PC-3 (cell line): ENCODE measurements at regions not wholly inside any gene's neighbourhood (a gene's known extent, or its start where the extent isn't known, plus 50 kb on each side); places are given as distances from the start of the nearest gene placed in this dataset.

Experiments
- ATAC-seq: fragments of 200-7000 bp; cut with Tn5 transposase; 2 replicates; pipeline ENCODE4 v1.9.1; 2020; ENCODE audit warnings: mild to moderate bottlenecking, moderate library complexity
- BruUV-seq: library from RNA; stranded (reverse); fragments of 400-500 nt; replicated peaks from 2 replicates; lab custom pipeline; 2021; lab: Mats Ljungman, UMichigan
- CTCF ChIA-PET: fragments of 300-600 bp; sonication (Branson Sonifier 250); formaldehyde crosslinking; loops from one replicate; lab custom pipeline; 2022; ENCODE audit warnings: antibody characterized with exemption; lab: Charles Lee
- POLR2A ChIA-PET: fragments of 300-600 bp; sonication (Branson Sonifier 250); formaldehyde crosslinking; loops from one replicate; lab custom pipeline; 2022; ENCODE audit warnings: antibody characterized with exemption; ENCODE audit not compliant: unreplicated experiment; lab: Charles Lee
- DNase-seq: peaks from one replicate; pipeline ENCODE4 v3.0.0-alpha.2; 2015
- H2AFZ ChIP-seq: fragments of 300-600 bp; sonication (generic); 2 replicates; pipeline ENCODE4 v1.6.0; 2016; ENCODE audit warnings: antibody characterized with exemption, low read length
- H3F3A ChIP-seq: fragments of 300-600 bp; sonication (generic); one replicate; pipeline ENCODE4 v1.6.0; 2017; ENCODE audit warnings: antibody characterized with exemption, low read length, control low read depth, mild to moderate bottlenecking; ENCODE audit not compliant: unreplicated experiment
- H3K27ac ChIP-seq: fragments of 300-600 bp; sonication (generic); 2 replicates; pipeline ENCODE4 v1.5.1; 2016; ENCODE audit warnings: mild to moderate bottlenecking, low read length
- H3K27me3 ChIP-seq: fragments of 300-600 bp; sonication (generic); 2 replicates; pipeline ENCODE4 v1.6.1; 2016; ENCODE audit warnings: low read length, mixed read lengths
- H3K36me3 ChIP-seq: fragments of 300-600 bp; sonication (generic); 2 replicates; pipeline ENCODE4 v1.6.1; 2016; ENCODE audit warnings: low read depth, mixed run types, low read length, mixed read lengths
- H3K4me1 ChIP-seq: fragments of 300-600 bp; sonication (generic); 2 replicates; pipeline ENCODE4 v1.5.1; 2016; ENCODE audit warnings: low read length; ENCODE audit not compliant: insufficient read depth
- H3K4me2 ChIP-seq: fragments of 300-600 bp; sonication (generic); 2 replicates; pipeline ENCODE4 v1.6.0; 2016; ENCODE audit warnings: low read length
- H3K4me3 ChIP-seq: fragments of 300-600 bp; sonication (generic); 2 replicates; pipeline ENCODE4 v1.5.1; 2016; ENCODE audit warnings: mild to moderate bottlenecking, low read length, mixed read lengths
- H3K79me2 ChIP-seq: fragments of 300-600 bp; sonication (generic); 2 replicates; pipeline ENCODE4 v1.6.1; 2017; ENCODE audit warnings: low read length, mixed read lengths
- H3K9ac ChIP-seq: fragments of 300-600 bp; sonication (generic); 2 replicates; pipeline ENCODE4 v1.6.0; 2016; ENCODE audit warnings: mild to moderate bottlenecking, low read length
- H3K9me2 ChIP-seq: fragments of 300-600 bp; sonication (generic); replicated peaks from 2 replicates; pipeline ENCODE4 v1.6.1; 2016; ENCODE audit warnings: mixed run types, low read length, mixed read lengths
- H3K9me3 ChIP-seq: fragments of 300-600 bp; sonication (generic); 2 replicates; pipeline ENCODE4 v1.6.1; 2016; ENCODE audit warnings: low read length, mixed read lengths
- H4K20me1 ChIP-seq: fragments of 300-600 bp; sonication (generic); 2 replicates; pipeline ENCODE4 v1.6.1; 2016; ENCODE audit warnings: low read length, mixed read lengths
- EZH2 ChIP-seq: fragments of 300-600 bp; sonication (generic); IDR thresholded peaks from one replicate; pipeline ENCODE4 v1.6.1; 2017; ENCODE audit warnings: antibody characterized with exemption, mild to moderate bottlenecking, low read length; ENCODE audit not compliant: unreplicated experiment
- EZH2phosphoT487 ChIP-seq: fragments of 300-600 bp; sonication (generic); IDR thresholded peaks from 2 replicates; pipeline ENCODE4 v1.6.1; 2018; ENCODE audit warnings: mild to moderate bottlenecking, antibody characterized with exemption, low read length, borderline replicate concordance
- intact Hi-C: fragments of 100-400 bp; cut with micrococcal nuclease; formaldehyde crosslinking; loops from 2 replicates; pipeline ENCODE4 v1.9.0; 2023
- TF ChIP-seq, protein P1 (sequence below): fragments of 300-600 bp; sonication (generic); conservative IDR thresholded peaks from 2 replicates; pipeline ENCODE4 v1.5.1; 2017; ENCODE audit warnings: antibody characterized with exemption, low read depth, mild to moderate bottlenecking, low read length

DNA sequence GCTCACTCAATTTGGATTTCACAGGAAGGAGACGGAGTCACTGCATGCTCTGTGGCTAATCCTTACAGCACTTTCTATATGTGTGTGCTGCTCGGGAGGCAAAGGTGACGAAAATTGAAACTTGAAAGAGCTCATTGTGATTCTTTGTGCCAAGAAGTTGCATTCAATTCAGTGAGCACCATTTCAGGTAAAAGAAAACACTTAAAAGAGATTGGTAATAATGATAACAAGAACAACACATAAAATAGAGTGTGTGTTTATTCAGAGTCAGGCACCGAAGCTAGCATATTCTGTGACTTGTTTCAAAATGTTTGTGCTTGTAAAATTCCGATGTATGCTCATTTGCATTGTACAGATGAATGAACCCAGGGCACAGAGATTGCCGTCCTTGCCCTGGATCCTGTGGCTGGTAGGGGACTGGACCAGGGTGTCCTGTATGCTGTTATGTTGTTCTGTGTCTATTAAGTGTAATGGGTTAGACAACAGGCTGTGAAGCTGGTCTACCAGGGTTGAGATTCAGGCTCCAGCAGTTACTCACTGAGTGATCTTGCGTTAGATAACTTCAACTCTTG lies 193.3 kb upstream of the PROK2 start:
- Histone ChIP-seq H4K20me1 (no peaks in the 10 kb centered on the region), H3K9me2 (no peaks in the 10 kb centered on the region), H3K79me2 (no peaks in the 10 kb centered on the region), H3K9me3 (no peaks in the 10 kb centered on the region), H3K4me2 (no peak overlapping the region), H3K9ac (no peak overlapping the region), H2AFZ (no peak overlapping the region), H3K36me3 (no peaks in the 10 kb centered on the region), H3K27ac (no peak overlapping the region), H3K27me3 (peaks cover 42% of the 10 kb centered on the region), H3K4me3 (no peak overlapping the region), H3K4me1 (peaks cover 11% of the 10 kb centered on the region), H3F3A (no peaks in the 10 kb centered on the region)
- ATAC-seq (no peak), DNase-seq (no peak)
- intact Hi-C loops = no loop called here
- POLR2A ChIA-PET = no interaction called here
- no TSS peak for BruUV-seq
- CTCF ChIA-PET = no interaction called here
- TF ChIP-seq, protein P1, sequence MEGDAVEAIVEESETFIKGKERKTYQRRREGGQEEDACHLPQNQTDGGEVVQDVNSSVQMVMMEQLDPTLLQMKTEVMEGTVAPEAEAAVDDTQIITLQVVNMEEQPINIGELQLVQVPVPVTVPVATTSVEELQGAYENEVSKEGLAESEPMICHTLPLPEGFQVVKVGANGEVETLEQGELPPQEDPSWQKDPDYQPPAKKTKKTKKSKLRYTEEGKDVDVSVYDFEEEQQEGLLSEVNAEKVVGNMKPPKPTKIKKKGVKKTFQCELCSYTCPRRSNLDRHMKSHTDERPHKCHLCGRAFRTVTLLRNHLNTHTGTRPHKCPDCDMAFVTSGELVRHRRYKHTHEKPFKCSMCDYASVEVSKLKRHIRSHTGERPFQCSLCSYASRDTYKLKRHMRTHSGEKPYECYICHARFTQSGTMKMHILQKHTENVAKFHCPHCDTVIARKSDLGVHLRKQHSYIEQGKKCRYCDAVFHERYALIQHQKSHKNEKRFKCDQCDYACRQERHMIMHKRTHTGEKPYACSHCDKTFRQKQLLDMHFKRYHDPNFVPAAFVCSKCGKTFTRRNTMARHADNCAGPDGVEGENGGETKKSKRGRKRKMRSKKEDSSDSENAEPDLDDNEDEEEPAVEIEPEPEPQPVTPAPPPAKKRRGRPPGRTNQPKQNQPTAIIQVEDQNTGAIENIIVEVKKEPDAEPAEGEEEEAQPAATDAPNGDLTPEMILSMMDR = no peak
- TF ChIP-seq EZH2phosphoT487 (no peak), EZH2 (no peak)

- Histone ChIP-seq H3K27ac (no peak overlapping the region), H3K4me1 (peaks cover 5% of the 10 kb centered on the region; the same call in 1 of the 2 replicates), H2AFZ (no peak overlapping the region), H3K27me3 (peaks cover 50% of the 10 kb centered on the region), H3K4me3 (no peak overlapping the region), H3K4me2 (no peak overlapping the region), H3K79me2 (no peaks in the 10 kb centered on the region), H3K36me3 (no peaks in the 10 kb centered on the region), H3K9me3 (no peaks in the 10 kb centered on the region), H4K20me1 (no peaks in the 10 kb centered on the region), H3K9me2 (no peaks in the 10 kb centered on the region), H3F3A (no peaks in the 10 kb centered on the region), H3K9ac (no peak overlapping the region)
- ATAC-seq (no peak), DNase-seq (no peak)
- ChIA-PET POLR2A (no interaction called here), CTCF (no interaction called here)
- TF ChIP-seq, protein P1 = no peak
- TF ChIP-seq EZH2 (no peak), EZH2phosphoT487 (no peak)
- intact Hi-C loops = no loop called here
- BruUV-seq = no TSS peak
Measured at GRCh38 chr3:71977525-71977924, 192.6 kb upstream of the PROK2 start.

GRCh38 chr3:71975573-71975972 lies 190.6 kb upstream of the PROK2 start:
- intact Hi-C loops = no loop called here
- POLR2A ChIA-PET = no interaction called here
- CTCF ChIA-PET = no interaction called here

More at GRCh38 chr3:71975573-71975972, 190.6 kb upstream of the PROK2 start:
- Histone ChIP-seq H3K36me3 (no peaks in the 10 kb centered on the region), H2AFZ (no peak overlapping the region), H3K9me3 (no peaks in the 10 kb centered on the region), H3K27me3 (peaks cover 64% of the 10 kb centered on the region), H3K9ac (no peak overlapping the region), H3K9me2 (no peaks in the 10 kb centered on the region), H4K20me1 (no peaks in the 10 kb centered on the region), H3K27ac (no peak overlapping the region), H3K4me1 (peaks cover 3% of the 10 kb centered on the region; the same call in 1 of the 2 replicates), H3F3A (no peaks in the 10 kb centered on the region), H3K79me2 (no peaks in the 10 kb centered on the region), H3K4me2 (no peak overlapping the region), H3K4me3 (no peak overlapping the region)
- no peak for ATAC-seq
- TF ChIP-seq, protein P1 = no peak
- no peak for TF ChIP-seq EZH2
- no peak for TF ChIP-seq EZH2phosphoT487
- no peak for DNase-seq
- no TSS peak for BruUV-seq
